Peyer's patch (tissue), 4 donors: ENCODE measurements at regions not wholly inside any gene's neighbourhood (a gene's known extent, or its start where the extent isn't known, plus 50 kb on each side); places are given as distances from the start of the nearest gene placed in this dataset.

Source experiments
- POLR2A ChIP-seq, 2 donors: fragments of 450-650 bp; IDR thresholded peaks; one replicate each; pipeline ENCODE4 v1.5.1; 2017; ENCODE audit warnings: antibody characterized with exemption in 2 of 2, mild to moderate bottlenecking in 2 of 2, moderate library complexity in 2 of 2
- TF ChIP-seq, protein P1 (sequence below), 6 experiments: fragments of 450-650 bp in 4 of 6; fragments of 200-600 bp in 2 of 6; sonication (generic) in 1 of 6; IDR thresholded peaks; one replicate each; pipeline ENCODE4 v1.5.1; 2017 to 2019; ENCODE audit warnings: antibody characterized with exemption in 6 of 6, mild to moderate bottlenecking in 3 of 6, moderate library complexity in 1 of 6

- TF ChIP-seq, protein P1, sequence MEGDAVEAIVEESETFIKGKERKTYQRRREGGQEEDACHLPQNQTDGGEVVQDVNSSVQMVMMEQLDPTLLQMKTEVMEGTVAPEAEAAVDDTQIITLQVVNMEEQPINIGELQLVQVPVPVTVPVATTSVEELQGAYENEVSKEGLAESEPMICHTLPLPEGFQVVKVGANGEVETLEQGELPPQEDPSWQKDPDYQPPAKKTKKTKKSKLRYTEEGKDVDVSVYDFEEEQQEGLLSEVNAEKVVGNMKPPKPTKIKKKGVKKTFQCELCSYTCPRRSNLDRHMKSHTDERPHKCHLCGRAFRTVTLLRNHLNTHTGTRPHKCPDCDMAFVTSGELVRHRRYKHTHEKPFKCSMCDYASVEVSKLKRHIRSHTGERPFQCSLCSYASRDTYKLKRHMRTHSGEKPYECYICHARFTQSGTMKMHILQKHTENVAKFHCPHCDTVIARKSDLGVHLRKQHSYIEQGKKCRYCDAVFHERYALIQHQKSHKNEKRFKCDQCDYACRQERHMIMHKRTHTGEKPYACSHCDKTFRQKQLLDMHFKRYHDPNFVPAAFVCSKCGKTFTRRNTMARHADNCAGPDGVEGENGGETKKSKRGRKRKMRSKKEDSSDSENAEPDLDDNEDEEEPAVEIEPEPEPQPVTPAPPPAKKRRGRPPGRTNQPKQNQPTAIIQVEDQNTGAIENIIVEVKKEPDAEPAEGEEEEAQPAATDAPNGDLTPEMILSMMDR (IDR thresholded peaks at IDR 0.05) = no peak
- no peak for TF ChIP-seq POLR2A (IDR thresholded peaks at IDR 0.05)
These were observed 117.0 kb upstream of the HABP2 start for GRCh38 chr10:113435881-113436280.
